HG03280 (cell line): ENCODE measurements at regions not wholly inside any gene's neighbourhood (a gene's known extent, or its start where the extent isn't known, plus 50 kb on each side); places are given as distances from the start of the nearest gene placed in this dataset.
"Not testable (repeated sequence)": the region's sequence is repeated elsewhere in the genome, so short reads cannot be mapped to it uniquely, and the experiment has no call there.

Experiments
- ATAC-seq: cut with Tn5 transposase; IDR thresholded peaks from one replicate; pipeline ENCODE4 v1.9.1; 2021; ENCODE audit warnings: mild to moderate bottlenecking, moderate library complexity; ENCODE audit not compliant: unreplicated experiment

- no peak for ATAC-seq
Observed at GRCh38 chr1:60864722-60865121, 217.6 kb upstream of the NFIA start.

GRCh38 chr1:60863131-60863530 lies 219.2 kb upstream of the NFIA start:
- no peak for ATAC-seq

- no peak for ATAC-seq
Observed at GRCh38 chr1:60861961-60862567, 220.3 kb upstream of the NFIA start.

DNA sequence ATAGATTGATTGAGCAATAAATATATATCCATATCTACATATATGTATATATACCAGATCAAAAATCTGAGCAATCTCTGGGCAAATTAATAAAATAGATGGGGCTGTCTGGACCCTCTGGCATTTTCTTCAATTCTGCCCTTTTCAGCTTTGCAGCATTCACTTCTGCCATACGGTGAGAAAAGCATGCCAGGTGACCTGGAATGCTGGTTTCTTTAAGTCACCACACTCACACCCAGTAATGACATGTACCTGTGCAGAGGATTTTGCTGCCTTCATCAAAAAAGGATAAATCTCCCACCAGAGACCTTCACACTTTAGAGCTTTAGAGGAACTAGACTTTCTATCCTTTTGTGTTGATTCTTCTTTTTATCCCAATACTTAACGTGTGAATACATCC lies 223.2 kb upstream of the NFIA start:
- no peak for ATAC-seq

DNA sequence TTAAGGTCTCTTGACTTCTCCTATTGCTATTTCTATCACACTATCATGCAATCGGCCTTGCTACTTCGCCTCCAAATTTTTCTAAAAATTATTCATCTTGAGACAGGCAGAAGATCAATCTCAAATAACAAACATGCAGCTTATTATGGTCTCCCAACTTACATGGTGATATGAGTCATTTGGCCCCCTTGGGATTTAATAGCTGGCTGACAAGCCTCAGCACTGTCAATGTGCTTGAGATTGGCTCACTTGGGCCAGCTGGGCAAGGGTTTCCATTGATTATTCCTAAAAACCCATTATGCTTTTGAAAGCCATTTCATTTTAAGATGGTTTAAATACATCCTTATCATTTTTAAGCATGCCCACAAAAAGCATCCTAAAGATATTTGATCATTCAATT lies 224.5 kb upstream of the NFIA start:
- no peak for ATAC-seq

GRCh38 chr1:60850084-60850483 lies 232.3 kb upstream of the NFIA start:
- ATAC-seq: no peak

DNA sequence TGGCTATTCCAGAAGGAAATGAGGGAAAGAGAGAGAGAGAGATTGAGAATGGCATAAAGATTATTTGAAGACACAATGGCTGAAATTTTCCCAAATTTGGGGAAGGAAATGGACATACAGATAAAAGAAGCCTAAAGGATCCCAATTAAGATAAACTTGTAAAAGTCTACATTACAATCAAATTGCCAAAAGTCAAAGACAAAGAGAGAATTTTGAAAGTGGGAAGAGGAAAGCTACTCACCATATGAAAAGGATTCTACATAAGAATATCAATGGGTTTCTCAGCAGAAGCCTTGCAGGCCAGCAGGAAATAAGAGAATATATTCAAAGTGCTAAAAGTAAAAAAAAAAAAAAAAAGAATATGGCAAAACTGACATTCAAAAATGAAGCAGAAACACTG lies 233.0 kb upstream of the NFIA start:
- no peak for ATAC-seq

DNA sequence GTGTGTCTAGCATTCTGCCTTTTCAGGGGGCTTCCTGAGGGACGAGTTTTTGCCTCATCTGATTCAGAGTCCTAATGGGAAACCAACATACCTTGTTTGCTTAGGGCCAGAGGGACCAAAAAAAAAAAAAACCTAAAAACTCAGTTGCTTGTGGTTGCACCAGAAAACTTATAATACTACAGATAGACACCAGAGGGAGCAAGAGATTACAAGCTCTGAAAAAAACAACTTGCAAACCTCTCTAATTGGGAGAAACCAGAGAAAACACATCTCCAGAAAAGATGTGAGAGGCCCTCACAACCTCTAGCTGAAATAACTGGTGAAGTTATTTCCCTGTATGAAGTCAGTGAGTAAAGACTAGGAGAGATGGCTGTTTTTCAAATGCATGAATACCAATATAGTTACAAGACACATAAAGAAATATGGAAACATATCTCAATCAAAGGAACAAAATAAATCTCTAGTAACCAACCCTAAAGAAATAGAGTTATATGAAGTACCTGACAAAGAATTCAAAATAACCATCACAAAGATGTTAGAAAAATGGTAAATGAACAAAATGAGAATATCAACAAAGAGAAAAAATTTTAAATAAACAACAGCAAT lies 233.7 kb upstream of the NFIA start:
- no peak for ATAC-seq

DNA sequence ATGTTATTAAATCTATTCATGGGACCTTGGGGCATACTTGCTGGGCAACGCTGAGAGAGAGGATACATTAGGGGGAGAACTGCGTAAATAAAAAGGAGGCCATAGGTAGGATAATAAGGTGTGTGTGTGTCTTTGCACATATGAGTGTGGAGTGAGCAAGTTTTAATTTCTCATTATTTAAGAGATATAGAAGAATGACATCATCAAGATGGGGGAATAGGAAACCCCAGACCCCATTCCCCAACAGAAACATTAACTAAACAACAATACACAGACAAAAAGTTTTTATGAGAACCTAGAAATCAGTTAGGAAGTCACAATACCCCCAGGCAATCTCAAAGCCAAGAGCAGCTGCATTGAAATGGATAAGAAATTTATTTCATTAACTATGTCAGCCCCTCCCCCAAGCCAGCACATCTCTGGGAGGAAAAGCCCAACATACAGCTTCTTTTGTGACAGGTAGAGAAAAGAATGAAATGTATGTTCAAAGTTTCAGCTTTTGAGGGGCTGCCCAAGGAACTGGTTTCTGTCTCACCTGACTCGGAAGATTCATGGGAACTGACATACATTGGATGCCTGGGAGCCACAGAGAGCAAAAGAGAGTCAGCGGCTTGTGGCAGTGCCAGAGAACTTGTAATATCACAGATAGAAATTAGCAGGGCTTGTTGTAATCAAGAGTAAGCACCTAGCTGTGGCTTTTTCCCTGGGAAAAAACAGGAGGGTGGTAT lies 234.3 kb upstream of the NFIA start:
- ATAC-seq: no peak

GRCh38 chr1:60847391-60847790 lies 235.0 kb upstream of the NFIA start:
- ATAC-seq: no peak

GRCh38 chr1:60845659-60846058 lies 236.7 kb upstream of the NFIA start:
- ATAC-seq: not testable (repeated sequence)

GRCh38 chr1:60842304-60842703 lies 240.1 kb upstream of the NFIA start:
- ATAC-seq: no peak

- ATAC-seq: no peak
Observed at GRCh38 chr1:60841116-60842046, 241.0 kb upstream of the NFIA start.

DNA sequence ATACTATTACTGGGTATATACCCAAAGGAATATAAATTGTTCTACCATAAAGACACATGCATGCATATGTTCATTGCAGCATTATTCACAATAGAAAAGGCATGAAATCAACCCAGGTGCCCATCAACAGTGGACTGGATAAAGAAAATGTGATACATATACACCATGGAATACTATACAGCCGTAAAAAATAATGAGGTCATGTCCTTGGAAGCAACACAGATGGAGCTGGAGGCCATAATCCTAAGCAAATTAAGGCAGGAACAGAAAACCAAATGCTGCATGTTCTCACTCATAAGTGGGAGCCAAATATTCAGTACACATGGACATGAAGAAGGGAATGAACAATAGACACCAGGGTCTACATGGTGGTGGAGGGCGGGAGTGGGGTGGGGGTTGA lies 241.9 kb upstream of the NFIA start:
- not testable (repeated sequence) for ATAC-seq

- no peak for ATAC-seq
Observed at GRCh38 chr1:60835649-60836048, 246.7 kb upstream of the NFIA start.

GRCh38 chr1:60833173-60833572 lies 249.2 kb upstream of the NFIA start:
- ATAC-seq: no peak

- no peak for ATAC-seq
Observed at GRCh38 chr1:60832367-60832766, 250.0 kb upstream of the NFIA start.

- no peak for ATAC-seq
Observed at GRCh38 chr1:60831780-60832179, 250.6 kb upstream of the NFIA start.

DNA sequence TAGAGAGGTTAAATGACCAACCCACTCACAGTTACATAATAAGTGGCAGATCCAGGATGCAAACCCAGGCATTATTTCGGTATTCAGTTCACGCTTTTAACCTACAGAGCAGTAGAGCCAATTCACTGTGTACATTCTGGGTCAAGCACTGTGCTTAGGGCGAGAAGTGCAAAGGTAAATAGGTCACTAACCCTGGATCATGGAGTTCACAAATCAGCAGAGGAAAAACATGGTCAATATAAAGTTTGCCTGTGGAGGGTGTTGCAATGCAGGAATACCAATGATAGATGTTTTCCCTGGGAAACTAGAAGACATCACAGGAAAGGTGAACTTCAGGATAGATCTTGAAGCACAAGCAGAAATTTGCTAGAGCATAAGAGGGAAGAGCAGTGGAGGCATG lies 253.4 kb upstream of the NFIA start:
- ATAC-seq: no peak

DNA sequence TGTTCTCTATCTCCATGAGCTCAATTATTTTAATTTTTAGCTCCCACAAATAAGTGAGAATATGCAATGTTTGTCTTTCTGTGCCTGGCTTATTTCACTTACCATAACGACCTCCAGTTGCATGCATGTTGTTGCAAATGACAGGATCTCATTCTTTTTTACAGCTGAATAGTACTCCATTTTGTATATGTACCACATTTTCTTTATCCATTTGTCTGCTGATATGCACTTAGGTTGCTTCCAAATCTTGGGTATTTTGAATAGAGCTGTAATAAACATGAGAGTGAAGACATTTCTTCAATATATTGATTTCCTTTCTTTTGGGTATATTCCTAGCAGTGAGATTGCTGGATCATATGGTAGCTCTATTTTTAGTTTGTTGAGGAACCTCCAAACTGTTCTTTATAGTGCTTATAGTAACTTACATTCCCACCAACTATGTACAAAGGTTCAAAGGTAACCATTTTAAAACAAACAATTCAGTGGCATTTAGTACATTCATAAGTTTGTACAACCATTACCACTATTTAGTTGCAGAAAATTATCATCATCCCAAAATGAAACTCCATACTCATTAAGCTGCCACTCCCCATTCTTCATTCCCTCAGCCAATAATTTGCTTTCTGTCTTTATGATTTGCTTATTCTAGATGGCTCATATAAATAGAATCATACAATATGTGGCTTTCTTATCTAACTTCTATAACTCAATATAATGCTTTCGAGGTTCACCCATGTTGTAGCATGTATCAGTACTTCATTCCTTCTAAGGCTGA lies 255.9 kb upstream of the NFIA start:
- ATAC-seq: no peak

DNA sequence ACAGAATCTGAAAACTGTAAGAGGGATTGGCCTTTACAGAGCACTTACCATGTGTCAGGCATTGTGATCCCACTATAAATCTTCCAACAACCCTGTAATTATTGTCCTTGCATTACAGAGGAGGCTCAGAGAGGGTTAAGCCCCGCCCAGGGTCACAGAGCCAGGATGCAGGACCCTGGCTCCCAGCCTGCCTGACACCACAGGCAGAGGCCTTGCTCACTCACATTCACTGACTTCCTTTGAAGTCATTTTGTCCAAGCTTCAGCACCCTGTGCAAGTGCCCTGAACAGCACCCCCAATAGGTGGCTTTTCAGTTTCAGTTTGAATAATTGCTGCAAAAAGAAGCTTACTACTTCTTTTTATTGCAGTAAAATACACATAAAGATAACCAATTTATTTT lies 256.8 kb upstream of the NFIA start:
- ATAC-seq: no peak
